AG09309 (cell line): ENCODE measurements at regions not wholly inside any gene's neighbourhood (a gene's known extent, or its start where the extent isn't known, plus 50 kb on each side); places are given as distances from the start of the nearest gene placed in this dataset.
"Not testable (repeated sequence)": the region's sequence is repeated elsewhere in the genome, so short reads cannot be mapped to it uniquely, and the experiment has no call there.

Experiments used
- DNase-seq: peaks from one replicate; pipeline ENCODE4 v3.0.0-alpha.2; 2010; ENCODE audit warnings: low read depth
- H3K4me3 ChIP-seq: 2 replicates; pipeline ENCODE4 v1.5.1; 2011; ENCODE audit warnings: mild to moderate bottlenecking, low read depth, low read length, moderate library complexity; ENCODE audit not compliant: control insufficient read depth
- CTCF ChIP-seq: IDR thresholded peaks from 2 replicates; pipeline ENCODE4 v1.5.1; 2011; ENCODE audit warnings: mild to moderate bottlenecking, low read depth, low read length, inconsistent platforms; ENCODE audit not compliant: insufficient read depth, control insufficient read depth; ENCODE audit errors: missing control alignments

GRCh38 chr4:177255359-177255758 lies 54.3 kb upstream of the NEIL3 start:
- no peak for TF ChIP-seq CTCF
- H3K4me3 ChIP-seq = no peak overlapping the region
- no peak for DNase-seq

- H3K4me3 ChIP-seq = no peak overlapping the region
- TF ChIP-seq CTCF = no peak
- DNase-seq = no peak
Observed at GRCh38 chr4:177256950-177257349, 52.7 kb upstream of the NEIL3 start.

DNA sequence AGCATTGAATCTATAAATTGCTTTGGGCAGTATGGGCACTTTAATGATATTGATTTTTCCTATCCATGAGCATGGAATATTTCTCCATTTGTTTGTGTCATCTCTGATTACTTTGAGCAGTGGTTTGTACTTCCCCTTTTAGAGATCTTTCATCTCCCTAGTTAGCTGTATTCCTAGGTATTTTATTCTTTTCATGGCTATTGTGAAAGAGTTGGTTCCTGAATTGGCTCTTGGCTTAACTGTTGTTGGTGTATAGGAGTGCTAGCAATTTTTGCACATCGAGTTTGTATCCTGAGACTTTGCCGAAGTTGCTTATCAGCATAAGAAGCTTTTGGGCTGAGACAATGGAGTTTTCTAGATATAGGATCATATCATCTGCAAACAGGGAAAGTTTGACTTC lies 50.2 kb upstream of the NEIL3 start:
- not testable (repeated sequence) for DNase-seq

More for the DNA sequence above, 50.2 kb upstream of the NEIL3 start:
- not testable (repeated sequence) for H3K4me3 ChIP-seq
